ENCODE measurements at regions not wholly inside any gene's neighbourhood (a gene's known extent, or its start where the extent isn't known, plus 50 kb on each side); places are given as distances from the start of the nearest gene placed in this dataset.

GRCh38 chr5:165187815-165188214, 1682.4 kb downstream of the MAT2B start:
- POLR2A ChIA-PET = no interaction called here
- Histone ChIP-seq H3K4me2 (ENCODE audit: low read length) (no peak overlapping the region), H3K9me2 (ENCODE audit: insufficient read depth, low read length) (no peaks in the 10 kb centered on the region), H3K36me3 (ENCODE audit: insufficient read depth, low read length) (no peaks in the 10 kb centered on the region), H3K4me3 (ENCODE audit: low read depth, low read length, poor library complexity, severe bottlenecking) (no peak overlapping the region), H4K20me1 (ENCODE audit: insufficient read depth, low read length) (no peaks in the 10 kb centered on the region), H3K9me3 (ENCODE audit: low read length) (no peaks in the 10 kb centered on the region), H3K4me1 (ENCODE audit: insufficient read depth, low read length, poor library complexity, severe bottlenecking) (no peaks in the 10 kb centered on the region), H3K79me2 (ENCODE audit: insufficient read depth, low read depth, low read length) (no peaks in the 10 kb centered on the region), H3K27ac (ENCODE audit: low read depth, low read length, poor library complexity, severe bottlenecking) (no peak overlapping the region), H2AFZ (ENCODE audit: low read length) (no peak overlapping the region)
- no peak for DNase-seq (ENCODE audit: low spot score)
- no peak for TF ChIP-seq EZH2phosphoT487 (IDR thresholded peaks at IDR 0.05; ENCODE audit: borderline replicate concordance, low read depth, low read length)
- no peak for TF ChIP-seq CTCF (conservative IDR thresholded peaks at IDR 0.05; ENCODE audit: low read length)
- intact Hi-C loops (cut with micrococcal nuclease; ENCODE audit: unreplicated experiment) = no loop called here
- no TSS peak for BruUV-seq (replicated peaks)
- CTCF ChIA-PET (ENCODE audit: unreplicated experiment) = no interaction called here

- no peak for DNase-seq (ENCODE audit: low spot score)
- ChIA-PET CTCF (ENCODE audit: unreplicated experiment) (no interaction called here), POLR2A (interaction anchor here (0.6 kb wide), 1 partner anchor 510 kb away, joined by 3 read pairs; no protein-coding TSS in a partner anchor)
- no peaks in the 10 kb centered on the region for H3K4me1 ChIP-seq (ENCODE audit: insufficient read depth, low read length, poor library complexity, severe bottlenecking)
- no peak for TF ChIP-seq CTCF (conservative IDR thresholded peaks at IDR 0.05; ENCODE audit: low read length)
- no TSS peak for BruUV-seq (replicated peaks)
- no peak overlapping the region for H3K4me3 ChIP-seq (ENCODE audit: low read depth, low read length, poor library complexity, severe bottlenecking)
- H3K9me2 ChIP-seq (ENCODE audit: insufficient read depth, low read length) = no peaks in the 10 kb centered on the region
- H3K4me2 ChIP-seq (ENCODE audit: low read length) = no peak overlapping the region
- H2AFZ ChIP-seq (ENCODE audit: low read length) = no peak overlapping the region
- no peaks in the 10 kb centered on the region for H3K36me3 ChIP-seq (ENCODE audit: insufficient read depth, low read length)
- H4K20me1 ChIP-seq (ENCODE audit: insufficient read depth, low read length) = no peaks in the 10 kb centered on the region
- H3K79me2 ChIP-seq (ENCODE audit: insufficient read depth, low read depth, low read length) = no peaks in the 10 kb centered on the region
- intact Hi-C loops (cut with micrococcal nuclease; ENCODE audit: unreplicated experiment) = no loop called here
- no peak overlapping the region for H3K27ac ChIP-seq (ENCODE audit: low read depth, low read length, poor library complexity, severe bottlenecking)
- H3K9me3 ChIP-seq (ENCODE audit: low read length) = no peaks in the 10 kb centered on the region
Observed at GRCh38 chr5:165188556-165189175, 1683.2 kb downstream of the MAT2B start.

GRCh38 chr5:165196961-165197360, 1691.5 kb downstream of the MAT2B start:
- no peaks in the 10 kb centered on the region for H3K9me3 ChIP-seq (ENCODE audit: low read length)
- no peaks in the 10 kb centered on the region for H3K79me2 ChIP-seq (ENCODE audit: insufficient read depth, low read depth, low read length)
- no peak overlapping the region for H3K4me3 ChIP-seq (ENCODE audit: low read depth, low read length, poor library complexity, severe bottlenecking)
- H2AFZ ChIP-seq (ENCODE audit: low read length) = no peak overlapping the region
- BruUV-seq (replicated peaks) = no TSS peak
- TF ChIP-seq EZH2phosphoT487 (IDR thresholded peaks at IDR 0.05; ENCODE audit: borderline replicate concordance, low read depth, low read length) (no peak), CTCF (conservative IDR thresholded peaks at IDR 0.05; ENCODE audit: low read length) (no peak)
- H3K9me2 ChIP-seq (ENCODE audit: insufficient read depth, low read length) = no peaks in the 10 kb centered on the region
- H3K4me2 ChIP-seq (ENCODE audit: low read length) = no peak overlapping the region
- H3K27ac ChIP-seq (ENCODE audit: low read depth, low read length, poor library complexity, severe bottlenecking) = no peak overlapping the region
- H3K4me1 ChIP-seq (ENCODE audit: insufficient read depth, low read length, poor library complexity, severe bottlenecking) = no peaks in the 10 kb centered on the region
- ChIA-PET POLR2A (interaction anchor here (0.6 kb wide), 1 partner anchor 695 kb away, joined by 3 read pairs; no protein-coding TSS in a partner anchor), CTCF (ENCODE audit: unreplicated experiment) (no interaction called here)
- no peaks in the 10 kb centered on the region for H3K36me3 ChIP-seq (ENCODE audit: insufficient read depth, low read length)
- no peak for DNase-seq (ENCODE audit: low spot score)
- no peaks in the 10 kb centered on the region for H4K20me1 ChIP-seq (ENCODE audit: insufficient read depth, low read length)
- intact Hi-C loops (cut with micrococcal nuclease; ENCODE audit: unreplicated experiment) = no loop called here
